HAP-1 (cell line): ENCODE measurements at regions not wholly inside any gene's neighbourhood (a gene's known extent, or its start where the extent isn't known, plus 50 kb on each side); places are given as distances from the start of the nearest gene placed in this dataset.
"Not testable (repeated sequence)": the region's sequence is repeated elsewhere in the genome, so short reads cannot be mapped to it uniquely, and the experiment has no call there.

ENCODE experiments used
- DNase-seq, 2 experiments: peaks; one replicate each; pipeline ENCODE4 v3.0.0-alpha.2; 2016 to 2020; ENCODE audit warnings: low spot score in 2 of 2
- H3K27me3 ChIP-seq: fragments of 250-450 bp; sonication (Bioruptor Pico); 2 replicates; pipeline ENCODE4 v1.5.1; 2020; ENCODE audit warnings: low read depth, mild to moderate bottlenecking, moderate library complexity
- H3K36me3 ChIP-seq: fragments of 250-450 bp; sonication (Bioruptor Pico); replicated peaks from 2 replicates; pipeline ENCODE4 v1.5.1; 2020; ENCODE audit warnings: mild to moderate bottlenecking
- H3K4me1 ChIP-seq: fragments of 250-450 bp; sonication (Bioruptor Pico); 2 replicates; pipeline ENCODE4 v1.5.1; 2020; ENCODE audit warnings: mild to moderate bottlenecking
- H3K4me3 ChIP-seq: fragments of 250-450 bp; sonication (Bioruptor Pico); 2 replicates; pipeline ENCODE4 v1.5.1; 2020; ENCODE audit warnings: mild to moderate bottlenecking, moderate library complexity
- H3K9me3 ChIP-seq: fragments of 250-450 bp; sonication (Bioruptor Pico); 2 replicates; pipeline ENCODE4 v1.5.1; 2020; ENCODE audit warnings: mild to moderate bottlenecking, moderate library complexity
- in situ Hi-C: fragments of 300-500 bp; cut with MboI; formaldehyde crosslinking; loops from 3 replicates; pipeline ENCODE4 v1.14.3; 2020; ENCODE audit warnings: low sequenced_read_pairs, inconsistent platforms, mixed read lengths

DNA sequence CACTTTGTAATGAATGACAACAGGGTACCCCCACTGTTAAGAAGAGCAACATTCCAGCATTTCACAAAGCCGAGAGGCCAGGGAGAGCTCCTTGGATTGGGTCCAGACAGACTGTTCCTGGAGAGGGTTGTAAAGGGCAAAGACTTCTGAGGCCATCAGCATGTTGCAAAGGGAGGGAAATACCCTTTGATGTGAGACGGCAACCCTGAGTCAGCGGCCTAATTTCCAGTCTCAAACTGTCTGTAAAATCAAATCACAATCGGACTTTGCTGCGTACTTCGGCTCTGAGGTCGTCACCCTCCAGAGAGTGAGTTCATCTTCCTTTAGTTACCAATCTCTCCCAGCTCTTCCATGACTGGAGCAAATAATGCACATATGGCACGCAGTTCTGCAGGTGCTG is 101.0 kb upstream of the DTNBP1 start:
- no peak for DNase-seq
- no peaks in the 10 kb centered on the region for H3K9me3 ChIP-seq
- no peaks in the 10 kb centered on the region for H3K36me3 ChIP-seq
- in situ Hi-C loops: no loop called here
- H3K4me3 ChIP-seq: no peak overlapping the region
- H3K4me1 ChIP-seq: no peaks in the 10 kb centered on the region; the same call in 1 of the 2 replicates
- no peaks in the 10 kb centered on the region for H3K27me3 ChIP-seq

DNA sequence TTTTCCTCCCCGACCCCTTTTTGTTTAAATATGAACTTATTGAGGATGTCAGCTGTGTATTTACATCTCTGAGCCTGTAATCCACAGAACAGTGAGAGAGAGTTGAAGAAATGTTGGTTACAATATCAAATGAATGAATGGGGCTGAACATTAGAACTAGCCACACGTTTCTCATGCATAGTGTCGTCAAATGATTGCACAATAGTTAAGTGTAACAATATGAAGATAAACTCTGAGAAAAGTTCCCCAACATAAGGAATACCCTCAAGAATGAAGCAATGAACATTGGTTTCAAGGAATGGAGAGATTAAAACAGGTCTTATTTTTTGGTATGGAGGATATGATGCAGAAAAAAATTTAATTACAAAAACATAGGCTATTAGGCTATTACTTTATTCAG is 100.5 kb upstream of the DTNBP1 start:
- no peaks in the 10 kb centered on the region for H3K27me3 ChIP-seq
- no peaks in the 10 kb centered on the region; the same call in 1 of the 2 replicates for H3K4me1 ChIP-seq
- no peaks in the 10 kb centered on the region for H3K9me3 ChIP-seq
- DNase-seq: no peak
- in situ Hi-C loops: no loop called here
- no peaks in the 10 kb centered on the region for H3K36me3 ChIP-seq
- H3K4me3 ChIP-seq: no peak overlapping the region

DNA sequence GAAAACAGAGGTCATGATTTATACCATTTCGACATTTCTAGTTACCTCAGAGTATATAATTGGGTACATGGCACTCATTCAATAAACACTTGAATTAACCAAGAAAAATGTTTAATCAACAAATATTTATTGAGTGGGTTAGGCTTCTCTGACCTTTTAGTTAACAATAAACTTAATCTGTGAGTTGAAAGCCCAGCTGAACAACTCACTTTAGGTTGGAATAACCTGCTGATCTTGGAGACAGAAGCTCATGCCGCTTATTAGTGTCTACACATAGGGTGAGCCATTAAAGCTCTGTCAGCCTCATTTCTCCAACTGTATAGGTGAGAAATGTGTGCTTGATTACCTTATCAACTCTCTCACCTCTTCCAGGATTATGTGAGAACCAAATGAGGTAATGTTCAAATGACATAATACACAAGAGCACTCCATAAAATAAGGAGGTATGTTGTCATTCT is 98.2 kb upstream of the DTNBP1 start:
- no peak for DNase-seq
- no peaks in the 10 kb centered on the region for H3K9me3 ChIP-seq
- no peak overlapping the region for H3K4me3 ChIP-seq
- H3K4me1 ChIP-seq: no peaks in the 10 kb centered on the region; the same call in 1 of the 2 replicates
- in situ Hi-C loops: no loop called here
- H3K27me3 ChIP-seq: no peaks in the 10 kb centered on the region
- no peaks in the 10 kb centered on the region for H3K36me3 ChIP-seq

DNA sequence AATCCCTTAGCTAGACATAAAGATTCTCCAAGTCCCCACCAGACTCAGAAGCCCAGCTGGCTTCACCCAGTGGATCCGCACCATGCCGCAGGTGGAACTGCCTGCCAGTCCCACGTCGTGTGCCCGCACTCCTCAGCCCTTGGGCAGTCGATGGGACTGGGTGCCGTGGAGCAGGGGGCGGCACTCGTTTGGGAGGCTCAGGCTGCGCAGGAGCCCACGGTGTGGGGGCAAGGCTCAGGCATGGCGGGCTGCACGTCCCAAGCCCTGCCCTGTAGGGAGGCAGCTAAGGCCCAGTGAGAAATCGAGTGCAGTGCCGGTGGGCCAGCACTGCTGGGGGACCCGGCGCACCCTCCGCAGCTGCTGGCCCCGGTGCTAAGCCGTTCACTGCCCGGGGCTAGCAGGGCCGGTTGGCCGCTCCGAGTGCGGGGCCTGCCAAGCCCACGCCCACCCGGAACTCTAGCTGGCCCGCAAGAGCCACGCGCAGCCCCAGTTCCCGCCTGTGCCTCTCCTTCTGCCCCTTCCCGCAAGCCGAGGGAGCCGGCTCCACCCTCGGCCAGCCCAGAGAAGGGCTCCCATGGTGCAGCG is 95.9 kb upstream of the DTNBP1 start:
- Histone ChIP-seq H3K9me3 (no peaks in the 10 kb centered on the region; the same call in 1 of the 2 replicates), H3K4me1 (no peaks in the 10 kb centered on the region; the same call in 1 of the 2 replicates), H3K27me3 (no peaks in the 10 kb centered on the region), H3K4me3 (no peak overlapping the region), H3K36me3 (no peaks in the 10 kb centered on the region)
- in situ Hi-C loops: no loop called here
- no peak for DNase-seq

DNA sequence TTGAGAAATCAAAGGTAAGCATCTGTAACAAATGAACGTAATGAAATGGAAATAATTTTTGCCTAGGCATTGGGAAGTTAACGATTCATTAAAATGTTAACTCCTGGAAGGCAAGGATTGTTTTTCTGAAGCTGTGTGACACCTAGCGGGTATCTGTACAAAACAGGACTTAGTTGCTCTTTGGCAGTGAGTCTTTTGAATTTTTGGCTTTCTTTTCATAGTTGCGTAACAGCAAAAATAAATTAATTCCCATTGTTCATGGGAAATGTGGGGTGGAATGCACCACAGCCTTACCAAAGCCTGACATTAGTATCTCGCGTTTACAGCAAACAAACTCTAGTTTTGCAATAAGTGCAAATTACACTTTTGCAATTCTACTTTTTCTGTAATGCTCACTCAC is 92.7 kb upstream of the DTNBP1 start:
- DNase-seq: no peak
- no peak overlapping the region for H3K4me3 ChIP-seq
- in situ Hi-C loops: no loop called here
- H3K36me3 ChIP-seq: no peaks in the 10 kb centered on the region
- H3K9me3 ChIP-seq: no peaks in the 10 kb centered on the region; the same call in 1 of the 2 replicates
- no peaks in the 10 kb centered on the region for H3K4me1 ChIP-seq
- H3K27me3 ChIP-seq: no peaks in the 10 kb centered on the region

DNA sequence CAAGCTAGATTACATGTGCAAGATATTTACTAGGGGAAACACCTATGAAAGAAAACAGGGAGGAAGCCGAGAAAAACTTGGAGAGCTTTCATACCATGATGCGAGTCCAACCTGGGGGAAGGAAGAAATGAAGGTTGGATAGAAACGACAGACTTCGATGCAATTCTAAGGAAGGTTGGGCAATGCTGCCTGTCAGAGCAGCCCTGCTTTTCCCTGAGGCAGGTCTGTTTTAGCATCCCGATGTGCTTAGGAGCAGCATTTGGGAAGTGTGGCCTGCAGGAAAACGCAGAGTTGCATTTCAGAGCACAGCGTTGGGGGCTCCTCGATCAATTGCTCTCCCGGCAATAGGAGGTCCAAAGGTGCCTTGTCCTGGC is 91.9 kb upstream of the DTNBP1 start:
- no peaks in the 10 kb centered on the region; the same call in 1 of the 2 replicates for H3K9me3 ChIP-seq
- H3K27me3 ChIP-seq: no peaks in the 10 kb centered on the region
- no peaks in the 10 kb centered on the region for H3K4me1 ChIP-seq
- in situ Hi-C loops: no loop called here
- no peak for DNase-seq
- H3K36me3 ChIP-seq: no peaks in the 10 kb centered on the region
- no peak overlapping the region for H3K4me3 ChIP-seq

DNA sequence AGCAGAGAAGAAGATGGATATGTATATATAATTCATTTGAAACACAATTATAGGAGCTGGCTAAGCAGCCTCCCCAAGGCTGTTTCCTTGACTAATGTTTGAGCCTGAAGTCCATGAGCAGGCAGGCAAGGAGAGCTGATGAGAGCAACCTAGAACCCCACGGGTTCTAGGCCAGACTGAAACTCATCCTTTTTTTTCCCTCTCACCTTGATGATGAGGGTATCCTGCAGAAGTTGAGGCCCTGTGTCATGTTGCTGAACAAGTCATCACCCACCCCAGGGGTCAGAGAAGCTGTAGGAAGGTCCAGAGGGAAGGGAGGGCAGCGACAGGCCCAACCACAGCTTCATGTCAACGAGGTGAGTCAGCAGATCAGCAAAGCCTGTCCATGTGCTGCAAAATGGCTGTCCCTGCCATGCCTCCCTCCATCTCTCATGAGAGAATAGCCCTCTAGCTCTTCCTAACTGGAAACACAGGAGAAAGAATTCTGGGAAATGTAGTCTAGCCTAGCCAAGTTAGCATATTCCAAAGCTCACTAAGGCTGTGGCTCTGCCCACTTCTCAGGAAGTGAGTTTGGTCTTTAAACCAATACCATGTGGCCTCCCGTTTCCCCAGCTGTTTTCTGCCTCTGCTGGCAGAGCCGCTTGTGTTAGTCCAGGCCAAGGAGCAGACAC is 91.3 kb upstream of the DTNBP1 start:
- Histone ChIP-seq H3K27me3 (no peaks in the 10 kb centered on the region), H3K9me3 (no peaks in the 10 kb centered on the region; the same call in 1 of the 2 replicates), H3K36me3 (no peaks in the 10 kb centered on the region), H3K4me3 (no peak overlapping the region), H3K4me1 (no peaks in the 10 kb centered on the region)
- DNase-seq: no peak
- in situ Hi-C loops: no loop called here

DNA sequence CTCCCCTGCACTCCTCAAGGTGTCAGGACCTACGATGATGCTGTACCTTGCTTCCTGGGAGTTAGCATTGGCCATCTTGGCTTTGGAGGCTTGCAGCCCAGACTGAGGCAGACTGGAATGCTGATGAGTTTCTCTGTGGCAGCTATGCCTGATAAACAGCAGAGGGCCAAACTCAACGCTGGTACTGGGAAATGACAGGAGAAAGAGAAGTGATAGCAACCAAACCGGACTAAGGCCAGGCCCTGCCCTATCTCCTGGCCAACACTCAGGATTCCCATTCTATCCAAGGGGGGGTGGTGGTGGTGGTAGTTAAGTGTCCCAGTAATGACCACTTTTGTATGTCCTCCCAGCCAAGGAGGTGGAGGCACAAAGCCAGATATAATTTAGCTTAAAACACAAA is 90.0 kb upstream of the DTNBP1 start:
- Histone ChIP-seq H3K4me1 (no peaks in the 10 kb centered on the region), H3K36me3 (no peaks in the 10 kb centered on the region), H3K27me3 (no peaks in the 10 kb centered on the region), H3K9me3 (no peaks in the 10 kb centered on the region; the same call in 1 of the 2 replicates), H3K4me3 (no peak overlapping the region)
- DNase-seq: no peak
- in situ Hi-C loops: no loop called here

DNA sequence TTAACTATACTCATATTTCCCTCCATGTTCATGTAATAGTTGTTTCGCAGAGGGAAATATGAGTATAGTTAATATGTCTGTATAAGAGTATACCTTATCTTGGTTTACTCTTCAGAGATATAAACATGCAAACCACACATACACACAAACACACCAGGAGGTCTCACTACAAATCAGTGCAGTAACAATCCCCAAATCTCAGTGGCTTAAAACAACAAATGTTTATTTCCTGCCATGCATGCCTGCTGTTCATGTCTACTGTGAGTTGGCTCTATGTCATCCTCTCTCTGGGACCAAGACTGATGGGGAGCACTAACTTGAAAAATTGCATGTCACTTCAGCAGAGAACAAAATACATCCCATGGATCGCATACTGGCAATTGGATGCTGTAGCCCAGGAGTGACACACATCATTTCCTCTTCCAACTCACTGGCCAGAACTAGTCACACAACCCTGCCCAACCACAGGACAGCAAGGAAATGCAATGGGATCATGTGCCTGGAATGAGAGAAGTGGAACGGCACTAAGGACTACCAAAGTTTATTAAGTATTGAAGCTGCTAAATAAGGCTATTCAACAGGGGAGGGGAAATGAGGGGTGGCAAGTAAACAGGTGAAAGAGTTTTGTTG is 89.0 kb upstream of the DTNBP1 start:
- no peaks in the 10 kb centered on the region; the same call in 1 of the 2 replicates for H3K9me3 ChIP-seq
- no peaks in the 10 kb centered on the region for H3K36me3 ChIP-seq
- in situ Hi-C loops: no loop called here
- H3K4me3 ChIP-seq: no peak overlapping the region
- DNase-seq: no peak
- H3K4me1 ChIP-seq: no peaks in the 10 kb centered on the region
- H3K27me3 ChIP-seq: no peaks in the 10 kb centered on the region

DNA sequence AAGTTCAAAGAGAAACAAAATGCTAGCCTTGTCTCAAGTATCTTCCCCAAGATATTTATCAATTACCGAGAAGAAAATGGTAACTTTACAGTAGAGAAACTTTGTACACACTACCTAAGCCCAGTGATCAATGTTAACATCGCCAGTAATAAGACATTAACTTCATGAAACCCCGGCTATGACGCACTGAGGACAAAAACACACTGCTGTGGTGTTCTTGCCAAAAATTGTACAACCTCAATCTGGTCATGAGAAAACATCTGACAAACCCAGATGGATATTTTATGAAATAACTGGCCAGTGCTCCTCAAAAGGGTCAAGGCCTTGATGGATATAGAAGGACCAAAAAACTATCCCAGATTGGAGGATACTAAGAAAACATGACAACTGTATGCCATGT is 85.5 kb upstream of the DTNBP1 start:
- DNase-seq: no peak
- in situ Hi-C loops: no loop called here
- no peaks in the 10 kb centered on the region for H3K36me3 ChIP-seq
- H3K4me3 ChIP-seq: no peak overlapping the region
- no peaks in the 10 kb centered on the region for H3K27me3 ChIP-seq
- no peaks in the 10 kb centered on the region for H3K4me1 ChIP-seq
- H3K9me3 ChIP-seq: no peaks in the 10 kb centered on the region

DNA sequence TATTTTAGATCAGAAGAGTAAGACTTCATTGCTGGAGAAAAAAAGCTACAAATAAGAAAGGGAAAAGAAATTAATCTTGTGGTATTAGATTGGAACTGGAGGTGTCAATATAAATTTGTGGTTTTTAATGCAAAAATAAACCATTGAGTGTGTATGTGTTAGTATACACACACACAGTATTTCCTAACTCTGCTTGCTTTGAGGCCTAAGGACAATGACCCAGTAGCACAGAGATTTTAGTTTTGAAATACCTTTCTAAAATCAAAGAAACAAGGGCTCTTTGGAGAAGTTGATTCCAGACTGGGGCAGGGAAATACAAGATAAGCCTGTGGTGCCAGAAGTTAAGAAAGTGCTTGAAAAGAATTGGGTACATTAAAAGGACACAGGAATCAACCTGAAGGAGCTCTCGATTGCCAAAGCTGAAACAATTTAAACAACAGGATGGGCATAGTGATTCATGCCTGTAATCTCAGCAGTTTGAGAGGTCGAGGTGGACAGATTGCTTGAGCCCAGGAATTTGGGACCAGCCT is 84.6 kb upstream of the DTNBP1 start:
- Histone ChIP-seq H3K4me1 (no peaks in the 10 kb centered on the region), H3K4me3 (no peak overlapping the region), H3K36me3 (no peaks in the 10 kb centered on the region), H3K9me3 (no peaks in the 10 kb centered on the region), H3K27me3 (no peaks in the 10 kb centered on the region)
- no peak for DNase-seq
- in situ Hi-C loops: no loop called here

DNA sequence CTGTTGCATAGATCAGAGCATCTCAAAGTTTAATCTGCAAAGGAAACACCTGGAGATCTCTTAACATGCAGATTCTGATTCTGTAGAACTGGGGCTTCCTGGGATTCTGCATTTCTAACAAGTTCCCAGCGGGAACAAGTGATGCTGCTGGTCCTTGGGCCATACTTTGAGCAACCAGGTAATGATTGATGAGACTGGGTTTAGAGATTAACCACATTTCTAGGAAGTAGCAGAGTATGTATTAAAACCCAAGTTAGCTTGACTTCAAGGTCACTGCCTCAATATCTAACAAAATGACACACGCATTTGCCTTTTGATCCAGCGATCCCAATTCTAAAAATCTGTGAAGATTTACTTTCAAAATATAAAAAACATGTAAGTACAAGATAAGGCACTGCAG is 83.0 kb upstream of the DTNBP1 start:
- in situ Hi-C loops: no loop called here
- no peaks in the 10 kb centered on the region for H3K4me1 ChIP-seq
- no peak for DNase-seq
- no peak overlapping the region for H3K4me3 ChIP-seq
- H3K36me3 ChIP-seq: no peaks in the 10 kb centered on the region
- H3K9me3 ChIP-seq: no peaks in the 10 kb centered on the region
- no peaks in the 10 kb centered on the region for H3K27me3 ChIP-seq

DNA sequence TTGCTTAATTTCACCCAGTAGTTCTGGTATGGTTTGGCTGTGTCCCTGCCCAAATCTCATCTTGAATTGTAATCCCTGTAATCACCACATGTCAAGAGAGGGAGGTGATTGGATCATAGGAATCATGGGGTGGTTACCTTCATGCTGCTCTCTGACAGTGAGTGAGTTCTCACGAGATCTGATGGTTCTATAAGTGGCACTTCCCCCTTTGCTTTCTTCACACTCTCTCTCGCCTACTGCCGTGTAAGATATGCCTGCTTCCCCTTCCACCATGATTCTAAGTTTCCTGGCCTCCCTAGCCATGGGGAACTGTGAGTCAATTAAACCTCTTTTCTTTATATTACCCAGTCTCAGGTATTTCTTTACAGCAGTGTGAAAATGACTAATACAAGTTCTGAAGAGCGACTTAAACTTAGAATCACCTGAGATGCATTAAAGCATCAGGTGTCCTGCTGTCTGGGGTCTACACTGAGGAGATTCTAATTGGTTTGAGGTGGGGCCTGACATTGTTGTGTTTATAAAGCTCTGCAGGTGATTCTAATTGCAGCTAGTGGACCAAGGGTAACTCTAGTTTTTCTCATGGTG is 82.1 kb upstream of the DTNBP1 start:
- no peaks in the 10 kb centered on the region for H3K4me1 ChIP-seq
- no peak for DNase-seq
- in situ Hi-C loops: no loop called here
- no peaks in the 10 kb centered on the region for H3K9me3 ChIP-seq
- H3K36me3 ChIP-seq: no peaks in the 10 kb centered on the region
- H3K4me3 ChIP-seq: no peak overlapping the region
- no peaks in the 10 kb centered on the region for H3K27me3 ChIP-seq

DNA sequence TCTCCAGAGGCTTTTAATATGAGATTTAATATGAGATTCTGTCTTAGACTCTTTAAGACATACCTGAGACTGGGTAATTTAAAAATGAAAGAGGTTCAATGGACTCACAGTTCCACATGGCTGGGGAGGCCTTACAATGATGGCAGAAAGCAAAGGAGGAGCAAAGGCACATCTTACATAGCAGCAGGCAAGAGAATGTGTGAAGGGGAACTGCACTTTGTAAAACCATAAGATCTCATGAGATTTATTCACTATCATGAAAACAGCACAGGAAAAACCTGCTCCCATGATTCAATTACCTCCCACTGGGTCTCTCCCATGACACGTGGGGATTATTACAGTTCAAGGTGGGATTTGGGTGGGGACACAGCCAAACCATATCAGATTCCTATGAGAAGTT is 79.2 kb upstream of the DTNBP1 start:
- H3K4me3 ChIP-seq, H3K9me3 ChIP-seq, in situ Hi-C loops, H3K4me1 ChIP-seq, H3K36me3 ChIP-seq, DNase-seq, H3K27me3 ChIP-seq: not testable (repeated sequence)
